HFFc6 (cell line): ENCODE measurements at regions not wholly inside any gene's neighbourhood (a gene's known extent, or its start where the extent isn't known, plus 50 kb on each side); places are given as distances from the start of the nearest gene placed in this dataset.
A peak's percentile ranks its signal among the peaks of the same experiment; 100 is the strongest.

Source experiments
- DNase-seq: peaks from one replicate; pipeline ENCODE4 v3.0.0-alpha.2; 2018
- H3K27ac Mint-ChIP-seq: 2 replicates; pipeline ENCODE4 v1.8.0; 2020; ENCODE audit warnings: mild to moderate bottlenecking, mixed read lengths
- H3K27me3 Mint-ChIP-seq: 2 replicates; pipeline ENCODE4 v1.8.0; 2021; ENCODE audit warnings: mild to moderate bottlenecking, moderate library complexity, mixed read lengths; ENCODE audit not compliant: insufficient read depth
- H3K36me3 Mint-ChIP-seq: 2 replicates; pipeline ENCODE4 v1.8.0; 2021; ENCODE audit warnings: low read depth, mixed read lengths
- H3K4me1 Mint-ChIP-seq: 2 replicates; pipeline ENCODE4 v1.8.0; 2020; ENCODE audit warnings: low read depth, mixed read lengths
- H3K4me3 Mint-ChIP-seq: 2 replicates; pipeline ENCODE4 v1.8.0; 2020; ENCODE audit warnings: mild to moderate bottlenecking, moderate library complexity, mixed read lengths
- H3K9me3 Mint-ChIP-seq: 2 replicates; pipeline ENCODE4 v1.8.0; 2020; ENCODE audit warnings: mild to moderate bottlenecking, mixed read lengths
- TF ChIP-seq, protein P1 (sequence below): fragments of 200-600 bp; sonication (generic); IDR thresholded peaks from 2 replicates; pipeline ENCODE4 v1.5.0; 2021; ENCODE audit warnings: antibody characterized with exemption, mild to moderate bottlenecking

- TF ChIP-seq, protein P1, sequence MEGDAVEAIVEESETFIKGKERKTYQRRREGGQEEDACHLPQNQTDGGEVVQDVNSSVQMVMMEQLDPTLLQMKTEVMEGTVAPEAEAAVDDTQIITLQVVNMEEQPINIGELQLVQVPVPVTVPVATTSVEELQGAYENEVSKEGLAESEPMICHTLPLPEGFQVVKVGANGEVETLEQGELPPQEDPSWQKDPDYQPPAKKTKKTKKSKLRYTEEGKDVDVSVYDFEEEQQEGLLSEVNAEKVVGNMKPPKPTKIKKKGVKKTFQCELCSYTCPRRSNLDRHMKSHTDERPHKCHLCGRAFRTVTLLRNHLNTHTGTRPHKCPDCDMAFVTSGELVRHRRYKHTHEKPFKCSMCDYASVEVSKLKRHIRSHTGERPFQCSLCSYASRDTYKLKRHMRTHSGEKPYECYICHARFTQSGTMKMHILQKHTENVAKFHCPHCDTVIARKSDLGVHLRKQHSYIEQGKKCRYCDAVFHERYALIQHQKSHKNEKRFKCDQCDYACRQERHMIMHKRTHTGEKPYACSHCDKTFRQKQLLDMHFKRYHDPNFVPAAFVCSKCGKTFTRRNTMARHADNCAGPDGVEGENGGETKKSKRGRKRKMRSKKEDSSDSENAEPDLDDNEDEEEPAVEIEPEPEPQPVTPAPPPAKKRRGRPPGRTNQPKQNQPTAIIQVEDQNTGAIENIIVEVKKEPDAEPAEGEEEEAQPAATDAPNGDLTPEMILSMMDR = no peak
- Mint-ChIP-seq H3K27ac (no peak overlapping the region), H3K4me1 (peaks cover 18% of the 10 kb centered on the region), H3K4me3 (no peak overlapping the region; the same call in 1 of the 2 replicates), H3K27me3 (no peaks in the 10 kb centered on the region; the same call in 1 of the 2 replicates), H3K9me3 (peaks cover 28% of the 10 kb centered on the region), H3K36me3 (peaks cover 11% of the 10 kb centered on the region)
- DNase-seq = peak; percentile 39
These were observed 2233.8 kb upstream of the C9orf72 start for GRCh38 chr9:29806937-29807618.

- H3K36me3 Mint-ChIP-seq = peaks cover 19% of the 10 kb centered on the region
- DNase-seq = no peak
- H3K27ac Mint-ChIP-seq = no peak overlapping the region
- no peaks in the 10 kb centered on the region for H3K4me1 Mint-ChIP-seq
- no peak overlapping the region for H3K4me3 Mint-ChIP-seq
- H3K27me3 Mint-ChIP-seq = no peaks in the 10 kb centered on the region; the same call in 1 of the 2 replicates
- TF ChIP-seq, protein P1 = no peak
- H3K9me3 Mint-ChIP-seq = peaks cover 28% of the 10 kb centered on the region
These were observed 2243.8 kb upstream of the C9orf72 start for GRCh38 chr9:29816954-29817703.

- no peak overlapping the region for H3K4me3 Mint-ChIP-seq
- TF ChIP-seq, protein P1 = no peak
These were observed 2249.2 kb upstream of the C9orf72 start for GRCh38 chr9:29822458-29822857.

GRCh38 chr9:29826421-29826820 lies 2253.1 kb upstream of the C9orf72 start:
- no peaks in the 10 kb centered on the region for H3K4me1 Mint-ChIP-seq
- H3K9me3 Mint-ChIP-seq = peaks cover 8% of the 10 kb centered on the region; the same call in 1 of the 2 replicates
- H3K27me3 Mint-ChIP-seq = no peaks in the 10 kb centered on the region
- TF ChIP-seq, protein P1 = no peak
- no peak overlapping the region for H3K27ac Mint-ChIP-seq
- no peak overlapping the region for H3K4me3 Mint-ChIP-seq
- DNase-seq = no peak
- 0 out of 2 replicates have a peak, but pooled peaks cover 4% of the 10 kb centered on the region for H3K36me3 Mint-ChIP-seq

More at GRCh38 chr9:29822458-29822857, 2249.2 kb upstream of the C9orf72 start:
- Mint-ChIP-seq H3K4me1 (no peaks in the 10 kb centered on the region), H3K27ac (no peak overlapping the region), H3K27me3 (no peaks in the 10 kb centered on the region), H3K9me3 (peaks cover 34% of the 10 kb centered on the region), H3K36me3 (peaks cover 21% of the 10 kb centered on the region)
- DNase-seq = no peak

- 0 out of 2 replicates have a peak, but pooled peaks cover 4% of the 10 kb centered on the region for H3K36me3 Mint-ChIP-seq
- TF ChIP-seq, protein P1 = peak; percentile 77
- peaks cover 8% of the 10 kb centered on the region; the same call in 1 of the 2 replicates for H3K9me3 Mint-ChIP-seq
- no peak overlapping the region for H3K27ac Mint-ChIP-seq
- DNase-seq = peak; percentile 53
- H3K27me3 Mint-ChIP-seq = no peaks in the 10 kb centered on the region
- H3K4me3 Mint-ChIP-seq = no peak overlapping the region
- no peaks in the 10 kb centered on the region for H3K4me1 Mint-ChIP-seq
These were observed 2257.5 kb upstream of the C9orf72 start for GRCh38 chr9:29830821-29831220.
